ENCODE measurements at regions not wholly inside any gene's neighbourhood (a gene's known extent, or its start where the extent isn't known, plus 50 kb on each side); places are given as distances from the start of the nearest gene placed in this dataset.

DNA sequence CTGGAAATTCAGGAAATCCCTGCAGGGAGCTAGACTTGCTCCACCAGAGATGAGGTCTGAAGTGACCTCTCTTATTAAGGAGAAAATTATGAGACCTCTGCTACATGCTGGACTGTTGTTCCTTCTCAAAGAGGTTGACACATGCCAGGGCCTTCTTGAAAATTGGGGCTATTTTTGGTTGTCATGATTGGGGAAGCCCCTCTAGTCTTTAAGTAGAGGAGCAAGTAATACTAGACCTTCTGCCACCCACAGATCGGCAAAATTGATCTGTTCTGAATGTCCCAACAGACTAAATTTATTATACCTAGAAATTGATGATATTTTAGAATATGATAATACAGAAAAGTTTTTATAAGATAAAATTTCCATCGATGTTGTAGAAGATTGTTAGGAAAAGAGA lies 160.8 kb upstream of the GRB10 start:
- Histone ChIP-seq H3K4me3 (no peak overlapping the region), H3K27ac (no peak overlapping the region)
- TF ChIP-seq, protein P1, sequence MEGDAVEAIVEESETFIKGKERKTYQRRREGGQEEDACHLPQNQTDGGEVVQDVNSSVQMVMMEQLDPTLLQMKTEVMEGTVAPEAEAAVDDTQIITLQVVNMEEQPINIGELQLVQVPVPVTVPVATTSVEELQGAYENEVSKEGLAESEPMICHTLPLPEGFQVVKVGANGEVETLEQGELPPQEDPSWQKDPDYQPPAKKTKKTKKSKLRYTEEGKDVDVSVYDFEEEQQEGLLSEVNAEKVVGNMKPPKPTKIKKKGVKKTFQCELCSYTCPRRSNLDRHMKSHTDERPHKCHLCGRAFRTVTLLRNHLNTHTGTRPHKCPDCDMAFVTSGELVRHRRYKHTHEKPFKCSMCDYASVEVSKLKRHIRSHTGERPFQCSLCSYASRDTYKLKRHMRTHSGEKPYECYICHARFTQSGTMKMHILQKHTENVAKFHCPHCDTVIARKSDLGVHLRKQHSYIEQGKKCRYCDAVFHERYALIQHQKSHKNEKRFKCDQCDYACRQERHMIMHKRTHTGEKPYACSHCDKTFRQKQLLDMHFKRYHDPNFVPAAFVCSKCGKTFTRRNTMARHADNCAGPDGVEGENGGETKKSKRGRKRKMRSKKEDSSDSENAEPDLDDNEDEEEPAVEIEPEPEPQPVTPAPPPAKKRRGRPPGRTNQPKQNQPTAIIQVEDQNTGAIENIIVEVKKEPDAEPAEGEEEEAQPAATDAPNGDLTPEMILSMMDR (IDR thresholded peaks at IDR 0.05) = no peak
- DNase-seq (ENCODE audit: low spot score) = no peak

GRCh38 chr7:50941525-50941924 lies 158.8 kb upstream of the GRB10 start:
- no peak for DNase-seq (ENCODE audit: low spot score)
- no peak overlapping the region for H3K4me3 ChIP-seq
- no peak overlapping the region for H3K27ac ChIP-seq
- TF ChIP-seq, protein P1 (IDR thresholded peaks at IDR 0.05) = no peak

- TF ChIP-seq, protein P1 (IDR thresholded peaks at IDR 0.05) = no peak
- H3K27ac ChIP-seq = no peak overlapping the region
- DNase-seq (ENCODE audit: low spot score) = no peak
- H3K4me3 ChIP-seq = no peak overlapping the region
Observed at GRCh38 chr7:50940621-50941020, 157.9 kb upstream of the GRB10 start.

DNA sequence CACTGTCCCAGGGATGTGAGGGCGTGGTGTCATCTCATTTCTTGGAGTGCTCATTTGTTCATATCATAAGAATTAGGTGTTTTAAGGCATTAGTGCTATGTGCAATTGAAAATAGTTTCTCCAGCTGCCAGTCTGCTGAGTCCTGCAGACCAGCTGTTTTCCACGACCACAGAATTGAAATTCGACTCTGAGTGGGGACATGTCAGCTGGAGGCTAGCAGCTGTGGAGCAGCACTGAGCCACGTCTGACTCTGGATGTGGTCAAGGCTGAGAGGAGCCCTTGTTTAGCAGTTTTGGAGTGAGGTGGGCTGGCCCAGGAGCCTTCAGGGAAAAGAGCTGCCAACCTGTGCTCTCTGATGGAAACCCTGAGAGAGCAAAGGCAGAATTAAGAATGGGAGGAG lies 156.3 kb upstream of the GRB10 start:
- TF ChIP-seq, protein P1 (IDR thresholded peaks at IDR 0.05) = no peak
- H3K4me3 ChIP-seq = no peak overlapping the region
- H3K27ac ChIP-seq = no peak overlapping the region
- DNase-seq (ENCODE audit: low spot score) = no peak

DNA sequence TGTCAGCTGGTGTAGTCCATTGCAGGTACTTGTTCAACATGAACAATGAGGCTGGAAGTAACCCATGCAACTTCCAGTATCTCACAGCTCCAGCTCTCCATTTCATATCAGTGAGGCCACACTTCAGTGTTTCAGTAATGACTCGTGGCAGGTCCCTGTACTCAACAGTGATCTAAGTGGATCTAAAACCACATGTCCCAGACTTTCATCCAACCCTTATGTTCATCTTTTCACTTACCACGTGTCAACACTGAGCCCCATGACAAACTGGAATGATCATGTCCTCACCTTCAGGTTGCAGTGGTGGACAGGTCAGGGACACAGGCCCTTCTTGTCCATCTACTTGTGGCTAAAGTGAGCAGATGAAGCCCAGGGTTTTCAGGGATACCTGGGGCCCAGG lies 155.0 kb upstream of the GRB10 start:
- TF ChIP-seq, protein P1 (IDR thresholded peaks at IDR 0.05) = no peak
- Histone ChIP-seq H3K27ac (no peak overlapping the region), H3K4me3 (no peak overlapping the region)
- no peak for DNase-seq (ENCODE audit: low spot score)

- no peak for DNase-seq (ENCODE audit: low spot score)
- H3K27ac ChIP-seq = no peak overlapping the region
- no peak overlapping the region for H3K4me3 ChIP-seq
- TF ChIP-seq, protein P1 (IDR thresholded peaks at IDR 0.05) = no peak
Observed at GRCh38 chr7:50926049-50926448, 143.4 kb upstream of the GRB10 start.

DNA sequence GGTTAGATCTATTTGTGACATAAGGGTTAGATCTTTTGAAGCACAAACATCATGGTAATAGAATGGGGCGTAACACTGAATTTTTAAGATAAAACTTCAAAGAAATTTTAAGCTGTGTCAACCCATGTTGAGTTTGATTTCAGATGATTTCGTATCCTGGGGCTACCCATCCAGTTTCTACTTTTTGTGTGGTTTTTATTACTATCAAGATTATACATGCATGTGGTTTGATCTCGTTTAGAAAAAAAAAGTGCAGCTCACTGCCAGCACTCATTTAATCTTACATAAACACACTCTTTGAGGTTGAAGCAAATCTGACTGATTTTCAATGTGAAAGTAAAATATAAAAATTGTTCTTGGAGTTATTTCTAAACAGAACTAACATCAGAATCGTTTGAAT lies 140.8 kb upstream of the GRB10 start:
- TF ChIP-seq, protein P1 (IDR thresholded peaks at IDR 0.05) = no peak
- no peak overlapping the region for H3K27ac ChIP-seq
- DNase-seq (ENCODE audit: low spot score) = no peak
- H3K4me3 ChIP-seq = no peak overlapping the region

Measured in coronary artery (tissue), 2 donors.